GM12891 (cell line): ENCODE measurements at regions not wholly inside any gene's neighbourhood (a gene's known extent, or its start where the extent isn't known, plus 50 kb on each side); places are given as distances from the start of the nearest gene placed in this dataset.

Experiments used
- POLR2A ChIP-seq: IDR thresholded peaks from 2 replicates; pipeline ENCODE4 v1.6.1; 2011; ENCODE audit warnings: low read depth, low read length, control low read depth
- POLR2AphosphoS5 ChIP-seq: IDR thresholded peaks from 2 replicates; pipeline ENCODE4 v1.6.1; 2011; ENCODE audit warnings: low read depth, low read length, control low read depth
- POU2F2 ChIP-seq: IDR thresholded peaks from 2 replicates; pipeline ENCODE4 v1.6.1; 2011; ENCODE audit warnings: low read depth, mild to moderate bottlenecking, control low read depth, low read length, moderate library complexity

GRCh38 chr10:22810643-22811465 is 96.5 kb upstream of the PIP4K2A start:
- TF ChIP-seq POU2F2 (no peak), POLR2A (no peak), POLR2AphosphoS5 (no peak)
